ENCODE measurements at regions not wholly inside any gene's neighbourhood (a gene's known extent, or its start where the extent isn't known, plus 50 kb on each side); places are given as distances from the start of the nearest gene placed in this dataset.

- TF ChIP-seq POLR2AphosphoS5 (IDR thresholded peaks at IDR 0.05; ENCODE audit: low read depth, low read length) = no peak
- no peak for TF ChIP-seq REST (IDR thresholded peaks at IDR 0.05; ENCODE audit: insufficient read depth in 1 of 2, low read depth in 2 of 2, low read length in 2 of 2)
- no peak for TF ChIP-seq TAF1 (IDR thresholded peaks at IDR 0.05; ENCODE audit: borderline replicate concordance, insufficient read depth, low read length)
- TF ChIP-seq SIN3A (IDR thresholded peaks at IDR 0.05; ENCODE audit: borderline replicate concordance, insufficient read depth, low read length) = no peak
- no peak for TF ChIP-seq FOXP2 (optimal IDR thresholded peaks at IDR 0.05; ENCODE audit: borderline replicate concordance, extremely low read depth, extremely low read length, insufficient read depth)
Measured at GRCh38 chr4:186825069-186825468, 101.4 kb upstream of the FAT1 start.
